ENCODE measurements at regions not wholly inside any gene's neighbourhood (a gene's known extent, or its start where the extent isn't known, plus 50 kb on each side); places are given as distances from the start of the nearest gene placed in this dataset.
"Not testable (repeated sequence)": the region's sequence is repeated elsewhere in the genome, so short reads cannot be mapped to it uniquely, and the experiment has no call there.

GRCh38 chr6:131336596-131336995 is 201.3 kb downstream of the AKAP7 start:
- DNase-seq (ENCODE audit: low read depth) = no peak
- no peak overlapping the region for H3K4me3 ChIP-seq (ENCODE audit: control insufficient read depth, low read depth, low read length)
- no peak for TF ChIP-seq CTCF (conservative IDR thresholded peaks at IDR 0.05; ENCODE audit: control insufficient read depth, insufficient read depth, low read depth, low read length)

- not testable (repeated sequence) for DNase-seq (ENCODE audit: low read depth); H3K4me3 ChIP-seq (ENCODE audit: control insufficient read depth, low read depth, low read length)
These were observed 211.6 kb downstream of the AKAP7 start for GRCh38 chr6:131346896-131347295.

- no peak for TF ChIP-seq CTCF (conservative IDR thresholded peaks at IDR 0.05; ENCODE audit: control insufficient read depth, insufficient read depth, low read depth, low read length)
- H3K4me3 ChIP-seq (ENCODE audit: control insufficient read depth, low read depth, low read length) = no peak overlapping the region
- no peak for DNase-seq (ENCODE audit: low read depth)
These were observed 213.3 kb downstream of the AKAP7 start for GRCh38 chr6:131348572-131348971.

GRCh38 chr6:131349199-131349598 is 213.9 kb downstream of the AKAP7 start:
- TF ChIP-seq CTCF (conservative IDR thresholded peaks at IDR 0.05; ENCODE audit: control insufficient read depth, insufficient read depth, low read depth, low read length) = no peak

GRCh38 chr6:131353106-131353505 is 217.8 kb downstream of the AKAP7 start:
- TF ChIP-seq CTCF (conservative IDR thresholded peaks at IDR 0.05; ENCODE audit: control insufficient read depth, insufficient read depth, low read depth, low read length) = no peak
- no peak overlapping the region for H3K4me3 ChIP-seq (ENCODE audit: control insufficient read depth, low read depth, low read length)
- no peak for DNase-seq (ENCODE audit: low read depth)

More at GRCh38 chr6:131349199-131349598, 213.9 kb downstream of the AKAP7 start:
- no peak overlapping the region for H3K4me3 ChIP-seq (ENCODE audit: control insufficient read depth, low read depth, low read length)
- no peak for DNase-seq (ENCODE audit: low read depth)

- TF ChIP-seq CTCF (conservative IDR thresholded peaks at IDR 0.05; ENCODE audit: control insufficient read depth, insufficient read depth, low read depth, low read length) = no peak
- H3K4me3 ChIP-seq (ENCODE audit: control insufficient read depth, low read depth, low read length) = no peak overlapping the region
- no peak for DNase-seq (ENCODE audit: low read depth)
These were observed 218.6 kb downstream of the AKAP7 start for GRCh38 chr6:131353876-131354275.

GRCh38 chr6:131354356-131354755 is 218.7 kb upstream of the ARG1 start:
- TF ChIP-seq CTCF (conservative IDR thresholded peaks at IDR 0.05; ENCODE audit: control insufficient read depth, insufficient read depth, low read depth, low read length) = no peak
- no peak for DNase-seq (ENCODE audit: low read depth)
- no peak overlapping the region for H3K4me3 ChIP-seq (ENCODE audit: control insufficient read depth, low read depth, low read length)
